Lower lobe of right lung (tissue), 2 donors: ENCODE measurements at regions not wholly inside any gene's neighbourhood (a gene's known extent, or its start where the extent isn't known, plus 50 kb on each side); places are given as distances from the start of the nearest gene placed in this dataset.
"Not testable (repeated sequence)": the region's sequence is repeated elsewhere in the genome, so short reads cannot be mapped to it uniquely, and the experiment has no call there.

ENCODE experiments used
- ATAC-seq, 2 donors: fragments of 200-7000 bp; cut with Tn5 transposase; one replicate each; pipeline ENCODE4 v1.9.1; 2020 to 2022; ENCODE audit warnings: mild to moderate bottlenecking in 2 of 2, moderate library complexity in 2 of 2
- DNase-seq: peaks from one replicate; pipeline ENCODE4 v3.0.0-alpha.2; 2020
- H3K27ac ChIP-seq: fragments of 200-600 bp; one replicate; pipeline ENCODE4 v1.8.0; 2022
- H3K27me3 ChIP-seq: fragments of 200-600 bp; one replicate; pipeline ENCODE4 v1.8.0; 2022; ENCODE audit warnings: low read depth
- H3K36me3 ChIP-seq: fragments of 200-600 bp; one replicate; pipeline ENCODE4 v1.8.0; 2022; ENCODE audit warnings: mild to moderate bottlenecking
- H3K4me1 ChIP-seq: fragments of 200-600 bp; one replicate; pipeline ENCODE4 v1.8.0; 2022
- H3K4me3 ChIP-seq: fragments of 200-600 bp; one replicate; pipeline ENCODE4 v1.8.0; 2022; ENCODE audit warnings: mild to moderate bottlenecking
- H3K9me3 ChIP-seq: fragments of 200-600 bp; one replicate; pipeline ENCODE4 v1.8.0; 2022
- intact Hi-C: fragments of 100-400 bp; cut with DNase I; formaldehyde crosslinking; loops from one replicate; pipeline ENCODE4 v1.11.0; 2022
- TF ChIP-seq, protein P1 (sequence below): fragments of 200-600 bp; IDR thresholded peaks from one replicate; pipeline ENCODE4 v1.8.0; 2022; ENCODE audit warnings: antibody characterized with exemption, mild to moderate bottlenecking
- donor health status: DM: no; HTN: yes; CAD: no; lungs with severe emphysema.

DNA sequence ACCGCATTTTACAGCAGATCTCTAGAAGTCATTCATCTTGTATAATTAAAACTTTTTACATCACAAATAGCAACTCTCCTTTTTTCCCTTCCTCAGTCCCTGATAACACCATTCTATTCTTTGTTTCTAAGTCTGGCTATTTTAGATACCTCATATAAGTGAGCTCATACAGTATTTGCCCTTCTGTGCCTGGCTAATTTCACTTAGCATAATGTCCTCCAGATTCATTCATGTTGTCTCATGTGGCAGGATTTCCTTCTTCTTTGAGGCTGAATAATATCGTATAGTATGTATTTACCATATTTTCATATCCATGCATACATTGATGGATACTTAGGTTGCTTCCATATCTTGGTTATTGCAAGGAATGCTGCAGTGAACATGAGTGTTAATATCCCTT lies 362.0 kb downstream of the RFC3 start:
- Histone ChIP-seq H3K4me3 (no peak overlapping the region), H3K4me1 (no peaks in the 10 kb centered on the region), H3K27ac (no peak overlapping the region), H3K9me3 (no peaks in the 10 kb centered on the region), H3K27me3 (no peaks in the 10 kb centered on the region), H3K36me3 (no peaks in the 10 kb centered on the region)
- ATAC-seq (no peak), DNase-seq (no peak)
- TF ChIP-seq, protein P1, sequence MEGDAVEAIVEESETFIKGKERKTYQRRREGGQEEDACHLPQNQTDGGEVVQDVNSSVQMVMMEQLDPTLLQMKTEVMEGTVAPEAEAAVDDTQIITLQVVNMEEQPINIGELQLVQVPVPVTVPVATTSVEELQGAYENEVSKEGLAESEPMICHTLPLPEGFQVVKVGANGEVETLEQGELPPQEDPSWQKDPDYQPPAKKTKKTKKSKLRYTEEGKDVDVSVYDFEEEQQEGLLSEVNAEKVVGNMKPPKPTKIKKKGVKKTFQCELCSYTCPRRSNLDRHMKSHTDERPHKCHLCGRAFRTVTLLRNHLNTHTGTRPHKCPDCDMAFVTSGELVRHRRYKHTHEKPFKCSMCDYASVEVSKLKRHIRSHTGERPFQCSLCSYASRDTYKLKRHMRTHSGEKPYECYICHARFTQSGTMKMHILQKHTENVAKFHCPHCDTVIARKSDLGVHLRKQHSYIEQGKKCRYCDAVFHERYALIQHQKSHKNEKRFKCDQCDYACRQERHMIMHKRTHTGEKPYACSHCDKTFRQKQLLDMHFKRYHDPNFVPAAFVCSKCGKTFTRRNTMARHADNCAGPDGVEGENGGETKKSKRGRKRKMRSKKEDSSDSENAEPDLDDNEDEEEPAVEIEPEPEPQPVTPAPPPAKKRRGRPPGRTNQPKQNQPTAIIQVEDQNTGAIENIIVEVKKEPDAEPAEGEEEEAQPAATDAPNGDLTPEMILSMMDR, result no peak
- intact Hi-C loops, result no loop called here

DNA sequence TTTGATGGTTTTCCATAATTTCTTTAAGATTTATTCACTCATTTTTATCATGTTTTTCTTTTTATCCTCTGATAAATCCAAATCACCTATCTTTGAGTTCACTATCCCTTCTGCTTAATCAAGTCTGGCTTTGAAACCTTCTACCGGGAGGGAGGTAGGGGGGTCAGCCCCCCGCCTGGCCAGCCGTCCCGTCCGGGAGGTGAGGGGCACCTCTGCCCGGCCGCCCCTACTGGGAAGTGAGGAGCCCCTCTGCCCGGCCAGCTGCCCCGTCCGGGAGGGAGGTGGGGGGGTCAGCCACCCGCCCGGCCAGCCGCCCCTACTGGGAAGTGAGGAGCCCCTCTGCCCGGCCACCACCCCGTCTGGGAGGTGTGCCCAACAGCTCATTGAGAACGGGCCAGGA lies 363.3 kb downstream of the RFC3 start:
- H3K4me3 ChIP-seq, H3K27me3 ChIP-seq, H3K27ac ChIP-seq, DNase-seq, ATAC-seq, H3K36me3 ChIP-seq, intact Hi-C loops, H3K4me1 ChIP-seq, H3K9me3 ChIP-seq: not testable (repeated sequence)

DNA sequence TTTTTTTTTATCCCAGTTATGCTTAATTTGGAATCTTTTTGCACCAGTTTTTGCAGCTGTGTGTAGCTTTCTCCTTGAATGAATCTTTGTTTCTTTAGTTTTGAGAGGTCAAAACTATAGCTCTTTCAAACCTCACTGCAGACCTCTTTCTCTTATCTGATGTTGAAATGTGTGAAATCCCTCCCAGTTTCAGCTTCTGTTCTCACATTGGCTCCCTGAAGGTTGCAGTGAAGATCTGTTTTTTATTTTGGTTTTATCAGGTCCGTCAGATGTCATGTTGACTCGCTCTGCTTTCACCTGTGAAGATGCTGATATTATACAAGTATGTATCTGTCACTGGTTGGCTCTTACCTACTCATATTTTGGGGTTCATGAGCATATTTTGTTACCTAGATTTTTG lies 372.0 kb downstream of the RFC3 start:
- TF ChIP-seq, protein P1, result no peak
- intact Hi-C loops, result no loop called here
- no peaks in the 10 kb centered on the region for H3K27me3 ChIP-seq
- H3K9me3 ChIP-seq, result no peaks in the 10 kb centered on the region
- ATAC-seq (no peak), DNase-seq (no peak)
- no peaks in the 10 kb centered on the region for H3K36me3 ChIP-seq
- no peak overlapping the region for H3K4me3 ChIP-seq
- no peak overlapping the region for H3K27ac ChIP-seq
- H3K4me1 ChIP-seq, result no peaks in the 10 kb centered on the region

DNA sequence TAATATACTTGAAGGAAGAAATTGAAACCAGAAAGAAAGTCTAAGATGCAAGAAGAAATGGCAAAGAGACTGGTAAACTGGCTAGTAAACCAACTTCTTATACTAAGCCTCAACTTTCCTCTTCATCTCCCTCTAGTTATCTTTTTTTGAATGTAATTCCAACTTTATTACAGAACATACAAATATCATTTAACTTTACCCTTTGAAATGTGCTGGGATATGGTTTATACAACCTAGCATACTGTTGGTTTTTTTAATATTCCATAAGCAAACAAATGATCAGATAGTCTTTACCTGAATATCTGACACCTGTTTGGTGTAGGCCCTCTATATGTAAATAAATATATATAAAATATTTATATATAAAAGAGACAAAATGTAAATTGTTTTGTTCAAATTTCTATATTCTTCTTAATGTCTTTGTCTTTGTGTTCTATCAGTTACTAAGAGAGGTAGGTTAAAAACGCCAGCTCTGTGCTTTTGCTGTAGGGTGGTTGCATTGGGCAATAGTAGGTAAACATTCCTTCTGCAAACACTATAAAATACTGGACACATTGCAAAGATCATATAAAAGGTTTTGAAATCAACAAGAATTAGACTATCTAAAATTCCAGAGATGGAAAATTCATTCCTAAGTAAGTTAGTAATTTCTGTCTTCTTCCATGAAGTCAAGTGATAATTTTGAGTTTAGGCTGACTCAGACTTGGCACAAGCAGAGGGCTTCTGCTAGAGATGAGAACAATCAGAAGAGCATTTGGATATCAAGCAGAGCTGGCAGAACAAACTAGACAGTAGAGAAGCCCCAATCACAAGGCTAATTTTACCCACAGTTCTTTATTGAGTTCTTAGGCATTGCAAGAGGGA lies 383.3 kb downstream of the RFC3 start:
- ATAC-seq, result peak in 1 of 2 donors; percentile 77
- Histone ChIP-seq H3K4me3 (no peak overlapping the region), H3K36me3 (no peaks in the 10 kb centered on the region), H3K27ac (peak overlapping the region; percentile 18), H3K27me3 (no peaks in the 10 kb centered on the region), H3K4me1 (no peaks in the 10 kb centered on the region), H3K9me3 (no peaks in the 10 kb centered on the region)
- no peak for DNase-seq
- intact Hi-C loops, result no loop called here
- TF ChIP-seq, protein P1, result no peak

DNA sequence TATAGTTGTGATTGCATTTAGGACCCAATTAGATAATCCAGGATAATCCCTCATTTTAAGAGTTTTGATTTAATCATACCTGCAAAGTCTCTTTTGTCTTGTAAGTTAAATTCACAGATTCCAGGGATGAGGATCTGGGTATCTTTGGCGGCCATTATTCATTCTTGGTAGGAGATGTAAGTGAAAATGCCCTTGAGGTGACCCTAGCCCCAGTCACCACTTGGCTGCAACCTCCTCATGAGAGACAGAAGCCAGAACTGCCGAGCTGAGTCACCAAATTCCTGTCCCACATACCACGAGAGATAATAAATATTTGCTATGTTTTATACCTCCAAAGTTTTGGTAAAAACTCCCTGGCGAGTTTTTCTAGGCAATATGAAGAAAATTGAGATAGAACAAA lies 389.4 kb downstream of the RFC3 start:
- Histone ChIP-seq H3K4me3 (no peak overlapping the region), H3K4me1 (no peaks in the 10 kb centered on the region), H3K27ac (no peak overlapping the region), H3K36me3 (no peaks in the 10 kb centered on the region), H3K9me3 (no peaks in the 10 kb centered on the region), H3K27me3 (no peaks in the 10 kb centered on the region)
- TF ChIP-seq, protein P1, result no peak
- ATAC-seq (no peak), DNase-seq (no peak)
- intact Hi-C loops, result no loop called here

DNA sequence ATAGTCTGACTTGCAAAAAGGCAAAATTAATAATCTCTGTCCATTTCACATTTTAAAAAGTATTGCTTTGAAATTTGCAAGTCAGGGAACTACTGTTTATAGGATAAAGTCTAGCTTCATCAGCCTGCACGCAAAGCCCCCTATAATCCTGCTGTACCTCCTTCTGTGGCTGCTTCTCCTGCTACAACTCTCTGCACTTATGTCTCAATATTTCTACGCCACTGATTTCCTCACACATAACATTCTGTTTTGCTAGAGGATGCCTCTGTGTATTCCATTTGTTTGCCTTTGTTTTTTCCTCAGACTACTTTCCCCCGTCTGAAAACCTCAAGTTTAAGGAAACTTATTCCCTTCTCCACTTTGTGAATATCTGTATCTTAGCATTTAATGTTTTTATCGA lies 389.9 kb downstream of the RFC3 start:
- TF ChIP-seq, protein P1, result no peak
- Histone ChIP-seq H3K4me1 (no peaks in the 10 kb centered on the region), H3K36me3 (no peaks in the 10 kb centered on the region), H3K27me3 (no peaks in the 10 kb centered on the region), H3K4me3 (no peak overlapping the region), H3K9me3 (no peaks in the 10 kb centered on the region), H3K27ac (no peak overlapping the region)
- intact Hi-C loops, result no loop called here
- ATAC-seq, result no peak
- DNase-seq, result no peak
